Activated CD4-positive, alpha-beta T cell treated with anti-CD3 and anti-CD28 coated beads, Interleukin-2, amount 10 ng/mL, durations not matched to agents 24 days and 14 days (primary cell): ENCODE measurements at regions not wholly inside any gene's neighbourhood (a gene's known extent, or its start where the extent isn't known, plus 50 kb on each side); places are given as distances from the start of the nearest gene placed in this dataset.
"Not testable (repeated sequence)": the region's sequence is repeated elsewhere in the genome, so short reads cannot be mapped to it uniquely, and the experiment has no call there.

Source experiments
- DNase-seq: peaks from one replicate; pipeline ENCODE4 v3.0.0; 2022
- H3K27ac Mint-ChIP-seq: one replicate; pipeline ENCODE4 v1.8.0; 2022; ENCODE audit warnings: mild to moderate bottlenecking, mixed read lengths
- H3K27me3 Mint-ChIP-seq: one replicate; pipeline ENCODE4 v1.8.0; 2022; ENCODE audit warnings: mixed read lengths
- H3K36me3 Mint-ChIP-seq: one replicate; pipeline ENCODE4 v1.8.0; 2022; ENCODE audit warnings: low read depth, mild to moderate bottlenecking, mixed read lengths
- H3K4me1 Mint-ChIP-seq: one replicate; pipeline ENCODE4 v1.8.0; 2021; ENCODE audit warnings: mixed read lengths
- H3K4me3 Mint-ChIP-seq: one replicate; pipeline ENCODE4 v1.8.0; 2022; ENCODE audit warnings: mild to moderate bottlenecking, moderate library complexity, mixed read lengths
- H3K9me3 Mint-ChIP-seq: one replicate; pipeline ENCODE4 v1.8.0; 2021; ENCODE audit warnings: mixed read lengths
- intact Hi-C: fragments of 100-400 bp; cut with micrococcal nuclease; formaldehyde crosslinking; loops from one replicate; pipeline ENCODE4 v1.15.1; 2023

- H3K36me3 Mint-ChIP-seq, H3K27ac Mint-ChIP-seq, H3K4me1 Mint-ChIP-seq, H3K4me3 Mint-ChIP-seq, intact Hi-C loops, H3K9me3 Mint-ChIP-seq, DNase-seq: not testable (repeated sequence)
- H3K27me3 Mint-ChIP-seq, result peaks cover 16% of the 10 kb centered on the region
Measured at GRCh38 chr18:9024031-9024646, 78.4 kb upstream of the NDUFV2 start.

DNA sequence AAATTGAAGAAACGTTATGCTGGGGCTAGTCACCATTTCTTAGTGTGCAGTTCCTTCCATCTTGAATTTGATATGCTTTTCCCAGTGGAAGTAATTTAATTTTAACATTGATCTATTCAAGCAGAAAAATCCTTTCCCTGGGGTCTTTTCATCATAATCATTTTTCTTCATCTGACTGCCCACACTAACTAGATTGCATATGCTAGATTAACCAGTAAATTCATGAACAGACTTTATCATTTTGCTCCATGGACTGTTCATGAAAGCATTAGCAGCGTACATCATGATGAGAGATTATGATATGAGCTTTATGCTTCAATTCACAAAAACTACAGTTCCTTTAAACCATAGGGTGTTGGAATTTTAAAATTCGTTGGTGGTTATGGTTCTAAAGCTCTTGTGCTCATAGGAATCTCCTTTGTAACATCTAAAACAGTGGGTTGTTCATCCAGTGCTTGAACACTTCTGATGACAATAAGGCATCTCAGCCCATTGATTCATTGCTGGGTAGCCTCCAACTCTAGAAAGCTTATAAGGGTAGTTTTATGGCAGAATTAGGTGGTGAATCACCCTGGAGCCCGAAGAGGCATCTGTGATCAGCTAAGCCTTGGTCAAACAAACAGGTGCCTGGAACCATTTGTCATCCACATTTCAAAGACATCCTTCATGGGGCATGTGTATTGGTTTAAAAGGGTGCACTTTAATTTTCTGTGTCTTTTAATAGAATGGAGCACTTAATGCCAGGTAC, 77.2 kb upstream of the NDUFV2 start:
- no peak overlapping the region for H3K4me3 Mint-ChIP-seq
- H3K36me3 Mint-ChIP-seq, result no peaks in the 10 kb centered on the region
- intact Hi-C loops, result no loop called here
- H3K27me3 Mint-ChIP-seq, result peaks cover 16% of the 10 kb centered on the region
- no peaks in the 10 kb centered on the region for H3K4me1 Mint-ChIP-seq
- no peak for DNase-seq
- H3K9me3 Mint-ChIP-seq, result peaks cover 3% of the 10 kb centered on the region
- H3K27ac Mint-ChIP-seq, result no peak overlapping the region

DNA sequence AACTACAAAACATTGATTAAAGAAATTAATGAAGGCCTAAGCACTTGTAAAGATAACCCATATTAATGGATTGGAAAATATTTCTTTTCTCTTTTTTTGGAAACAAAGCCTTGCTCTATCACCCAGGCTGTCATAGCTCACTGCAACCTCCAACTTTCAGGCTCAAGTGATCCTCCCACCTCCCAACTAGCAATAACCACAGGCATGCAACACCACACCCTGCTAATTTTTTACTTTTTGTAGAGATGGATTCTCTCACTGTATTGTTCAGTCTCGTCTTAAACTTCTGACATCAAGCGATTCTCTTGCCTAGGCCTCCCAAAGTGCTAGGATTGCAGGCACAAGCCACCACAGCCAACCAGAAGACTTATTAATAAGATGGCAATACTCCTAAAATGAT, 73.4 kb upstream of the NDUFV2 start:
- no peak for DNase-seq
- H3K4me1 Mint-ChIP-seq, result peaks cover 2% of the 10 kb centered on the region
- no peak overlapping the region for H3K4me3 Mint-ChIP-seq
- H3K36me3 Mint-ChIP-seq, result no peaks in the 10 kb centered on the region
- intact Hi-C loops, result no loop called here
- peaks cover 3% of the 10 kb centered on the region for H3K9me3 Mint-ChIP-seq
- H3K27me3 Mint-ChIP-seq, result peaks cover 16% of the 10 kb centered on the region
- no peak overlapping the region for H3K27ac Mint-ChIP-seq

DNA sequence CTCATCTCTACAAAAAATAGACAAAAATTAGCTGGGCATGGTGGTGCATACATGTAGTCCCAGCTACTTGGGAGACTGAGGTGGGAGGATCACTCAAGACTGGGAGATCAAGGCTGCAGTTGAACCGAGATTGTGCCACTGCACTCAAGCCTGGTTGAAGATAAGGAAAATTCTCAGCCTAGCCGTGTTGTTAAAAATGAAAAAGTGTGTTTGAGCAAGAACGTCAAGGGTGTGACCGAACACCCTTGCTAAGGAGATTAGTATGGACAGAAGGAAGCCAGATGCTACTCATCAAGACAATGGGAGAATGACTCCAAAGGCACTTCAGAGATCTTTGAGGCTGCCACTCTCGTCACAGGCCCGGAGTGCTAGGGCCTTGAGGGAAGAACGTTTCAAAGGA, 70.0 kb upstream of the NDUFV2 start:
- H3K27me3 Mint-ChIP-seq, result no peaks in the 10 kb centered on the region
- no peak for DNase-seq

GRCh38 chr18:9038277-9038871, 64.1 kb upstream of the NDUFV2 start:
- Mint-ChIP-seq H3K4me3 (no peak overlapping the region), H3K4me1 (peaks cover 2% of the 10 kb centered on the region), H3K9me3 (no peaks in the 10 kb centered on the region), H3K27ac (no peak overlapping the region), H3K36me3 (no peaks in the 10 kb centered on the region), H3K27me3 (no peaks in the 10 kb centered on the region)
- no peak for DNase-seq
- intact Hi-C loops, result no loop called here

More for the DNA sequence above, 70.0 kb upstream of the NDUFV2 start:
- Mint-ChIP-seq H3K4me1 (peaks cover 2% of the 10 kb centered on the region), H3K9me3 (no peaks in the 10 kb centered on the region), H3K36me3 (no peaks in the 10 kb centered on the region), H3K27ac (no peak overlapping the region), H3K4me3 (no peak overlapping the region)
- intact Hi-C loops, result no loop called here

- Mint-ChIP-seq H3K9me3 (no peaks in the 10 kb centered on the region), H3K27me3 (no peaks in the 10 kb centered on the region), H3K4me1 (no peaks in the 10 kb centered on the region), H3K27ac (no peak overlapping the region), H3K36me3 (no peaks in the 10 kb centered on the region), H3K4me3 (no peak overlapping the region)
- DNase-seq, result no peak
- intact Hi-C loops, result no loop called here
Measured at GRCh38 chr18:9039441-9040071, 62.9 kb upstream of the NDUFV2 start.

- H3K27me3 Mint-ChIP-seq, result no peaks in the 10 kb centered on the region
- no peak for DNase-seq
- no peak overlapping the region for H3K4me3 Mint-ChIP-seq
- peaks cover 2% of the 10 kb centered on the region for H3K9me3 Mint-ChIP-seq
- no peak overlapping the region for H3K27ac Mint-ChIP-seq
- H3K36me3 Mint-ChIP-seq, result no peaks in the 10 kb centered on the region
- intact Hi-C loops, result no loop called here
- H3K4me1 Mint-ChIP-seq, result peaks cover under 1% of the 10 kb centered on the region
Measured at GRCh38 chr18:9042766-9043481, 59.6 kb upstream of the NDUFV2 start.

DNA sequence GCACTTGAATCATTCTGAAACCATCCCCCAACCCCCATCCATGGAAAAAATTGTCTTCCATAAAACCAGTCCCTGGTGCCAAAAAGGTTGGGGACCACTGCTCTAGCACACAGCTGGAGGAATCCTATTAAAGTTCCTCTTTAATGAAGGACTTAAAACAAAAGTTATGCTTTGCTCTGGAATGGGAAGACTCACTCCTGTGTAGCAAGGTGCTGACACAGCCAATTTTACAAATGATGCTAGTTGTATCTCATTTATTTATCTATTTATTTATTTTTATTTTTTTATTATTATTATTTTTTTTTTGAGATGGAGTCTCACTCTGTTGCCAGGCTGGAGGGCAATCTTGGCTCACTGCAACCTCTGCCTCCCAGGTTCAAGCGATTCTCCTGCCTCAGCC, 58.9 kb upstream of the NDUFV2 start:
- intact Hi-C loops, result no loop called here
- no peaks in the 10 kb centered on the region for H3K36me3 Mint-ChIP-seq
- no peak overlapping the region for H3K4me3 Mint-ChIP-seq
- DNase-seq, result no peak
- H3K4me1 Mint-ChIP-seq, result peaks cover 7% of the 10 kb centered on the region
- H3K27me3 Mint-ChIP-seq, result no peaks in the 10 kb centered on the region
- H3K27ac Mint-ChIP-seq, result no peak overlapping the region
- H3K9me3 Mint-ChIP-seq, result peaks cover 6% of the 10 kb centered on the region

DNA sequence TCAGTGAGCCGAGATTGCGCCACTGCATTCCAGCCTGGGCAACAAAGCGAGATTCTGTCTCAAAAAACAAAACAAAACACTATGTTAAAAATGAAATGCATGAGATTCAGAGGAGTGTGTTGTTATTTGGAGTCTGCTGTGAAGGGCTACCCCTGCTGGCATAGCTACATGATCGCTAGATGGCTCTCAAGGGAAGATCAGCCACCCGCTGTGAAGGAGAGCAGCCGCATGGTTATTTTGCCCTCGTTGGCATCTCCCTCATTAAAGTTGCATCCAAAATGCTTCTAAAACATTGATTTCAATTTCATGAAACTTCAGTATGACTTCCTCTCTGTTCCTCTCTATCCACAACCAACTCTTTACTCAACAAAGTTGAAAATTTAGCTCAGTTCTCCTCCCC, 54.8 kb upstream of the NDUFV2 start:
- intact Hi-C loops, result no loop called here
- Mint-ChIP-seq H3K27me3 (no peaks in the 10 kb centered on the region), H3K4me1 (peaks cover 13% of the 10 kb centered on the region), H3K4me3 (no peak overlapping the region), H3K9me3 (peaks cover 20% of the 10 kb centered on the region), H3K36me3 (peaks cover 7% of the 10 kb centered on the region), H3K27ac (no peak overlapping the region)
- DNase-seq, result no peak

DNA sequence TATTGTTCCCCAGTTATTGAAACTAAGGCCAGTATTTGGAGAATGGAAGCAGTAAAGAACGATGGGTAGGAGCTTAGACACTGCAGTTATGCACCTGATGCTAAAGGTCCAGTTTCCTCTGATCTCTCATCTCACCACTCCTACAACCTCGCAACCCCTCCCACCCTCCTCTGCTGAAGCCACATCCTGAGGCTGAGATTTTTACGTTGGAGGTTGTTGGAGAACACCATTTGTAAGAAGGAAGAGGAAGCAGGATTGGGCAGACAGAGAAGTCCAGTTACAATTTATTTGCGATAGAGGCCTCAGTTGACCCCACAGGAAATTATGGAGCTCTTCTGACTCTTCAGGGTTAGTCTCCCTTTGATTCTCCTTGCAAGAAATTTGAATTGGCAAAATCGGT, 54.3 kb upstream of the NDUFV2 start:
- Mint-ChIP-seq H3K27ac (no peak overlapping the region), H3K36me3 (peaks cover 7% of the 10 kb centered on the region), H3K4me3 (no peak overlapping the region), H3K9me3 (peaks cover 20% of the 10 kb centered on the region), H3K4me1 (peaks cover 13% of the 10 kb centered on the region), H3K27me3 (no peaks in the 10 kb centered on the region)
- no peak for DNase-seq
- intact Hi-C loops, result no loop called here

- no peak for DNase-seq
- no peak overlapping the region for H3K27ac Mint-ChIP-seq
- peaks cover 20% of the 10 kb centered on the region for H3K9me3 Mint-ChIP-seq
- H3K4me3 Mint-ChIP-seq, result no peak overlapping the region
- H3K4me1 Mint-ChIP-seq, result peaks cover 13% of the 10 kb centered on the region
- intact Hi-C loops, result no loop called here
- peaks cover 7% of the 10 kb centered on the region for H3K36me3 Mint-ChIP-seq
- no peaks in the 10 kb centered on the region for H3K27me3 Mint-ChIP-seq
Measured at GRCh38 chr18:9048808-9049494, 53.5 kb upstream of the NDUFV2 start.

DNA sequence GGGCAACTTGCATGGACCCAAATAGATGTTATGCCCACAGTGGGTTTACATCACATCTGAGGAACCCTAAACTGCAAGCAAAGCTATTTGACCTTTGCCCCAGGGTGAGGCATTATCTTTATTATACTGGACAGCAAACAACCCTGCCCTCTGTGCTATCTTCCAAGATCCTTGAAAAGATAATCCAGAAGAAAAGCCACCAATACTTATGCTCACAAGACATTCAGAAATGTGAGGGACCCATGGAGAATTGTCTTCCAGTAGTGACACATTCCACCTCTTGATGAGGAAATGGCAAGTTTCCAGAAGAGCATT, 53.0 kb upstream of the NDUFV2 start:
- peaks cover 7% of the 10 kb centered on the region for H3K36me3 Mint-ChIP-seq
- no peak overlapping the region for H3K4me3 Mint-ChIP-seq
- no peaks in the 10 kb centered on the region for H3K27me3 Mint-ChIP-seq
- no peak for DNase-seq
- no peak overlapping the region for H3K27ac Mint-ChIP-seq
- peaks cover 20% of the 10 kb centered on the region for H3K9me3 Mint-ChIP-seq
- intact Hi-C loops, result no loop called here
- peaks cover 13% of the 10 kb centered on the region for H3K4me1 Mint-ChIP-seq

DNA sequence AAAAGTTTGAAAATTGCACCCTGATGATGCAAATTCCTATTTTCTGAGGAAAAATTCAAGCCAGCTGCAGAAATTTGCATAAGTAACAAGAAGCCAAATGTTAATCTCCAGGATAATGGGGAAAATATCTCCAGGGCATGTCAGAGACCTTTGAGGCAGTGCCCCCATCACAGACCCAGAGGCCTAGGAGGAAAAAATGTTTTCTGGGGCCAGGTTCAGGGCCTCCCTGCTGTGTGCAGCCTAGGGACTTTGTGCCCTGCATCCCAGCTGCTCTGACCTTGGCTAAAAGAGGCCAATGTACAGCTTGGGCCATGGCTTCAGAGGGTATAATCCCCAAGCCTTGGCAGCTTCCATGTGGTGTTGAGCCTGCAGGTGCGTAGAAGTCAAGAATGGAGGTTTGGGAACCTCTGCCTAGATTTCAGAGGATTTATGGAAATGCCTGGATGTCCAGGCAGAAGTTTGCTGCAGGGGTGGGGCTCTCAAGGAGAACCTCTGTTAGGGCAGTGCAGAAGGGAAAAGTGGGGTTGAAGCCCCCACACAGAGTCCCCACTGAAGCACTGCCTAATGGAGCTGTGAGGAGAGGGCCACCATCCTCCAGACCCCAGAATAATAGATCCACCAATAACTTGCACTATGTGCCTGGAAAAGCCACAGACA, 51.7 kb upstream of the NDUFV2 start:
- intact Hi-C loops, result loop anchor here (5.0 kb wide), 1 partner anchor 33 kb away; no protein-coding TSS in a partner anchor
- peaks cover 18% of the 10 kb centered on the region for H3K4me1 Mint-ChIP-seq
- H3K27me3 Mint-ChIP-seq, DNase-seq, H3K27ac Mint-ChIP-seq, H3K36me3 Mint-ChIP-seq, H3K4me3 Mint-ChIP-seq: not testable (repeated sequence)
- H3K9me3 Mint-ChIP-seq, result peaks cover 20% of the 10 kb centered on the region
